ENCODE measurements at regions not wholly inside any gene's neighbourhood (a gene's known extent, or its start where the extent isn't known, plus 50 kb on each side); places are given as distances from the start of the nearest gene placed in this dataset.

GRCh38 chr7:4460597-4460996 lies 221.5 kb upstream of the FOXK1 start:
- TF ChIP-seq POLR2A (IDR thresholded peaks at IDR 0.05; ENCODE audit: low read length) (no peak), GATA1 (IDR thresholded peaks at IDR 0.05; ENCODE audit: low read depth, low read length) (no peak)

All from erythroblast (primary cell).